IPS-18c (cell line): ENCODE measurements at regions not wholly inside any gene's neighbourhood (a gene's known extent, or its start where the extent isn't known, plus 50 kb on each side); places are given as distances from the start of the nearest gene placed in this dataset.
"Not testable (repeated sequence)": the region's sequence is repeated elsewhere in the genome, so short reads cannot be mapped to it uniquely, and the experiment has no call there.

Experiments used
- H3K4me3 ChIP-seq: 2 replicates; pipeline ENCODE4 v1.7.0; 2013; ENCODE audit warnings: low read depth, mild to moderate bottlenecking, low read length, moderate library complexity; ENCODE audit not compliant: insufficient read depth
- H3K9me3 ChIP-seq: one replicate; pipeline ENCODE4 v1.6.1; 2013; ENCODE audit warnings: mild to moderate bottlenecking, low read length, moderate library complexity; ENCODE audit not compliant: control insufficient read depth, insufficient read depth

DNA sequence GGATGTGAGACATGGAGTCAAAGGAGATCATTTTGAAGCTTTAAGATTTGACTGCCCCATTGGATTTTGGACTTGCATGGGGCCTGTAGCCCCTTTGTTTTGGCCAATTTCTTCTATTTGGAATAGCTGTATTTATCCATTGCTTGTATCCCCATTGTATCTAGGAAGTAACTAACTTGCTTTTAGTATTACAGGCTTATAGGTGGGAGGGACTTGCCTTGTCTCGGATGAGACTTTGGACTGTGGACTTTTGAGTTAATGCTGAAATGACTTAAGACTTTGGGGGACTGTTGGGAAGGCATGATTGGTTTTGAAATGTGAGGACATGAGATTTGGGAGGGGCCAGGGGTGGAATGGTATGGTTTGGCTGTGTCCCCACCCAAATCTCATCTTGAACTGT lies 105.2 kb downstream of the FOXD2 start:
- H3K9me3 ChIP-seq, H3K4me3 ChIP-seq: not testable (repeated sequence)

DNA sequence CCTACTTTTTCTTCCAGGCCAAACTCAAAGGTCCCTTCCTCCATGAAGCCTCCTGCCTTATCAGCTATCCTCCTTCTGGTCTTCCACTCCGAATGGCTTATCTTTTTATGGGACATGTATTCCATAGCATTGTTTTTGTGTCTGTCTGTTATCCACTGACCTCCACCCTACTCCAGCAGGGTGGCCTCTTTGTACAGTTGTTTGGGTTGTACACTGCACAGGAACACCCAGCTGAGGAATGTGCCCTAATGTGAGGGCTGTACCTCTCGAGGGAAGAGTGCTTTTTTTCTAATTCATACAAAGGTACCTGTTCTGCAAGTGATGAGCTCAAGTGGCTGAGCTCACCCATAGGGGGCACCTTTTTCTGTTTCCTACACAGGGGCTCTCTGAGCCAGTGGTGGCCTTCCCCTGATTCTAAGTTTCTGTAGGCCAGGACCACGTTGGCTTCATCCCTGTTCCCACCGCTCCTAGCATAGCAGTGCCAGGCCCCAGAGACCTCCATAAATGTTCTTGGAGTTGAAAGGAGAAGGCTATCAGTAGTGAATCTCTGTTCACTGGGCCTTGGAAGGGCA lies 108.2 kb downstream of the FOXD2 start:
- Histone ChIP-seq H3K9me3 (peaks cover 10% of the 10 kb centered on the region), H3K4me3 (no peak overlapping the region)

DNA sequence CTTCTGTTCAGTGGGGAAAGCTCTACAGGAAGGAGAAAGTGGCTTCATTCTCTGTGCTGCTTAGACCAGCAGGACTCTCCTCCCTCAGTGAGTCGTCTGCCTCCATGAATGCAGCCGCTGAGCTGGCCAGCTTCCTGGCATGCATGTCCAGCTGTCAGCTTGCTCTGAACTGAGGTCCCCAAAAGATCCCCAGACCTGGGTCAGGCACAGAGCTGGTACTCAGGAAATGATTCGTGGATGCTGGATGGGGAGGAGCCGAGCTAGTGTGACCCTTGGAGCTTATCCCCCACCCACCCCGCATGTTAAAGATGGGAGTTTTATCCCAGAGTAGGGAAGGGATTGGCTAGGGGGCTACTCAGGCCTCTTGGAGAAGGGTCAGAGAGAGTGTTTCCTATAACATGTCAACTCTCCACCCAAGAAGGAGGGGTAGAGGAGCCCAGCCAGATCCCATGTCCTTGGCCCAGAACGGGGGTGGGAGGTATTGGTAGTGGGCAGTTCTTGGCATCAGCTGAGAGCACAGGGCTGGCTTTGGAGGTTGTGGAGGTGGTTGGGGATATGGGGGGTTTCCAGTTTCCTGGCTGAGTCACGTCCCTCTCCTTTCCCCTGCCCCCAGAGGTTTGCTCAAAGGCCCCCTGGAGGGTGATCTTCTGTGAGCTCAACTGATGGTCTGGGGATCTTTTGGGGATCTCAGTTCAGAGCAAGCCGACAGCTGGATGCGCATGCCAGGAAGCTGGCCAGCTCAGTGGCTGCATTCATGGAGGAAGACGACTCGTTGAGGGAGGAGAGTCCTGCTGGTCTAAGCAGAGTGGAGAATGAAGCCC lies 110.1 kb downstream of the FOXD2 start:
- H3K9me3 ChIP-seq, result no peaks in the 10 kb centered on the region

GRCh38 chr1:47548637-47549036 lies 110.8 kb downstream of the FOXD2 start:
- Histone ChIP-seq H3K4me3 (no peak overlapping the region), H3K9me3 (no peaks in the 10 kb centered on the region)

More for the DNA sequence above, 110.1 kb downstream of the FOXD2 start:
- H3K4me3 ChIP-seq, result no peak overlapping the region

- H3K9me3 ChIP-seq, result no peaks in the 10 kb centered on the region
- no peak overlapping the region for H3K4me3 ChIP-seq
Observed at GRCh38 chr1:47549532-47549931, 111.7 kb downstream of the FOXD2 start.

GRCh38 chr1:47550929-47551328 lies 113.1 kb downstream of the FOXD2 start:
- H3K4me3 ChIP-seq, result no peak overlapping the region
- H3K9me3 ChIP-seq, result no peaks in the 10 kb centered on the region

- Histone ChIP-seq H3K4me3 (no peak overlapping the region), H3K9me3 (no peaks in the 10 kb centered on the region)
Observed at GRCh38 chr1:47551971-47552528, 114.2 kb downstream of the FOXD2 start.

GRCh38 chr1:47554082-47554481 lies 116.2 kb downstream of the FOXD2 start:
- Histone ChIP-seq H3K9me3 (no peaks in the 10 kb centered on the region), H3K4me3 (no peak overlapping the region)

DNA sequence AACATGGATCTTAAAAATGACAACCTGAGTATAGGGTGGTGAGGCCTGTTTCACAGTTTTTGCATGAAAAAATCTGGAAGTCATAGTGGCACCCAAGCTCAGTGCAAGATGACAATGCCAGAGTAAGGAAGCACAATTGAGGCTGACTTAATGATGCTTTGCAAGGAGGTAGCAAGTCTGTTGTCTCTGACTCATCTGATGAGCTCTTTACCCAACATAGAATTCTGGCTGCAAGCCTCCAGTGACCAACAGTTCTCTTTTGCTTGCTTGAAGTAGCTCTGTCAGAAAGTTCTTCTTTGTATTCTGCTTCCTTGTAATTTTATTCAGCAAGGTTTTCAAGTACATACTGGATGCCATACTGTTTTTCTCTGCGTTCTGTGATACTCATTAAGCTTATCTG lies 117.1 kb downstream of the FOXD2 start:
- H3K4me3 ChIP-seq, result no peak overlapping the region

DNA sequence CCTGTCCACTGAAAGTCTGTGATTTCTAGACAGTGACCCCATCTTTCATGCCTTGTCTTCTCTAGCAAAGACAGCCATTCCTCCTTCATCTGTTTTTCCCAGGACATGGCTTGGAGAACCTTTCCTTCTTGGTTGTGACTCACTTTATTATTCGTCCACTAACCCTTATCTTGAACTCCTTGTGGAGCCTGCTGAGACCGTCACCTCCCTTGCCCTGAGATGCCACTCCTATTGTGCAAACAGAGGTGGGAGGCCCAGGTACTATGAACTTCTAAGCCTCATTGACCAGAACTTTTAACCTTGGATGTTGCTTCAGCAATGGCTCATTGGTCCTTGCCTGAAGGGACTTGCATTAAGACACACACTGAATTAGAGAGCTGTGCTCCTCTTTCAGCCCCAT lies 117.5 kb downstream of the FOXD2 start:
- no peaks in the 10 kb centered on the region for H3K9me3 ChIP-seq
- H3K4me3 ChIP-seq, result no peak overlapping the region; the same call in 1 of the 2 replicates

More for the DNA sequence above, 117.1 kb downstream of the FOXD2 start:
- H3K9me3 ChIP-seq, result no peaks in the 10 kb centered on the region

DNA sequence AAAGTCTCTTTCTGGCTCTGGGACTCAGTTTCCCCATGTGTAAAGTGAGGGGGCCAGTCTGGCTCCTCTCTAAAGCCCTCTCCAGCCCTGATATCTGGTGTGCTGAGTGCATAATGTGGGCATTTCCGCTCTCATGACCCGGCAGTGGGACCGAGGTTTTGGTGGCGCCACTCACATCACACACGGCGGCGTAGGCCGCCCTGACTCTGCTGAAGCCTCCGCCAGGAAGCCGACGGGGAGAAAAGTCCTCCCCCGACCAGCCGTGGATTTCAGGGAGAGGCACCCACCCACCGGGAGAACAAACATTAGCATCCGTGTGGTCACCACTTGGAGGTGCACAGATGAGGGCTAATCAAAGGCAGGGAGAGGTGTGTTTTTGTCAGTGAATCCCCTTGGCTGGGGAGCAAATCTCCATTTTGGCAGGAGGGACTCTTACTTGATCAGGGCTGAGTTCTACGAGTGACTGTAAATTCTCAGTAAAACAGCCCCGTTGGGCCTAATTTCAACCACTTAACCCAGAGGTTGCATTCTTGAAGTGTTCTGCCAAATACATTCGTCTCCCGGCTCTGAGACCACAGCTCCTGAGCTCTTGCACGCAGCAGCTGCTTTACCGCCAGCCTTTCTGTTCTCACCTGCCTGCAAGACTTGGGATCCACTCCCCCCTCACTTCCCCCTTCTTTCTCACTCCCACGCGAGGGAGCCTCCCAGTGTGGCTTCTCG lies 118.2 kb downstream of the FOXD2 start:
- H3K4me3 ChIP-seq, result no peak overlapping the region
- H3K9me3 ChIP-seq, result no peaks in the 10 kb centered on the region

DNA sequence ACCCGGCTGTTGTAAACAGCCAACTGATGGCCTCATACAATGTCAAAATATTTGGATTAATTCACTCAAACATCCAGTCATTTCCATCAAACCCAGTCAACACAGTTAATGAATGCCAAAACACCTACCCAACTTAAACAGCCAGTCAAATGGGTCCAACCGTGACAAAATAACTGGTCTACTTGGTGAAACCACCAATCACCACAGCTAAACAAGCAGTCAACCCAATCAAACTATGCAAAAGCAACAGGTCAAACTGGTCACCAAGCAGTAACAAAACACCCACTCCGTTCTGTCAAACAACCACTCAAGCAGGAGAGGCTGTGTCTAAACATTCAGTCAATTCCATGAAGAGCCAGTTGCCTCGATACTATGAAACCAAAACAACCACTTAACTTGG lies 119.2 kb downstream of the FOXD2 start:
- no peaks in the 10 kb centered on the region for H3K9me3 ChIP-seq
- no peak overlapping the region for H3K4me3 ChIP-seq

- Histone ChIP-seq H3K4me3 (no peak overlapping the region), H3K9me3 (no peaks in the 10 kb centered on the region)
Observed at GRCh38 chr1:47558601-47559593, 121.1 kb downstream of the FOXD2 start.

DNA sequence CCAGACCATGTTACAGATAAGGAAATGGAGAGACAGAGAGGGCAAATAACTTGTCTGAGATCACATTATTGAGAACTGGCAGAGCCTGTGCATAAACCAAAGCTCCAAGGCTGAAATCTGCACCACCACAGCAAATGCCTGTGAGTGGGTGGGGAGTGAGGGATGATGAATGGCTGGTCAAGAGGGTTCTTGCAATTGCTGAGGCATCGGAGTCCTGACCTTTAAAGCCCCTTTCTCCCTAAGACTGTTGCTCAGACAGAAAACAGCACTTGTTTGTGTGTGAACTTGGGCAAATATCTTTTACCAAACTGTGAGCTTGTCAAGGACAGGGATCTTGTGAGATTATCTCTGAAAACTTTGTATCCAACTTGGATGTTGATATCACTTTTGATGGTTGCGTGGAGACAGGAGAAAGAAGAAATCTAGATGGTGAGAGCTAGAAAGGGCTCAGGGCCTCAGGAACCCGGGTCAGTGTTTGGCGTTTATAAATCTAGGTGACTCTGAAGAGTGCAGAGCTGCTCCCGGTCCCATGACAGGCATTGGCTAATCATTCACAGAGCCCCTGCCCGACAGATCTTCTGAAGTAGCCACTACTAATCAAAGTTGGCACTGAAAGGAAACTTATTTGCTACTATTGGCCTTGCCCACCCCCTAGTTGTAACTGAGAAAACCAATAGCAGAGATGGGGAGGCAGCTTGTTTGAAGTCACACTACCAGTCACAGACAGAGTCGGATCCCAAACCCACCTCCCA lies 122.3 kb downstream of the FOXD2 start:
- Histone ChIP-seq H3K9me3 (no peaks in the 10 kb centered on the region), H3K4me3 (no peak overlapping the region)

- Histone ChIP-seq H3K9me3 (no peaks in the 10 kb centered on the region), H3K4me3 (no peak overlapping the region)
Observed at GRCh38 chr1:47561523-47562007, 123.7 kb downstream of the FOXD2 start.

DNA sequence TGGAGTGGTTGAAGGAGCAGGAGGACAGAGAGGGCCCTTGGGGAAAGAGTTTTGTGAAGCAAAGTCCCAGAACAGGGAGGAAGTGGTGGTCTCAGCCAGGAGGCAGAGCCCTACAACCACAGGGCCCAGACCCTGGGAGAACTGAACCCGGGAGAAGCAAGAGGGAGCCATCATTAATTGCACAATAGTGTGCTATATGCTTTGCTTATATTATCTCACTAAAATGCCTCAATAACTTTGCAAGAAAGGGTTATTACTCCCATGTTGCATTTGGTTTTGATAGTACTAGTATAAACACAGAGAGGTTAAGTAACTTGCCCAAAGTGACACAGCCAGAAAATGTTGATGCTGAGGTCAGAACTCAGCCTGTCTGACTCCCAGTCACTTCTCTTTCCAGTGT lies 124.3 kb downstream of the FOXD2 start:
- Histone ChIP-seq H3K9me3 (no peaks in the 10 kb centered on the region), H3K4me3 (no peak overlapping the region)
